GM23338 (cell line): ENCODE measurements at regions not wholly inside any gene's neighbourhood (a gene's known extent, or its start where the extent isn't known, plus 50 kb on each side); places are given as distances from the start of the nearest gene placed in this dataset.

Experiments
- CREB1 ChIP-seq: fragments of 250-450 bp; sonication (Bioruptor Pico); IDR thresholded peaks from 2 replicates; pipeline ENCODE4 v1.5.0; 2020; ENCODE audit warnings: low read depth, mild to moderate bottlenecking, moderate library complexity
- EZH2 ChIP-seq: fragments of 200-600 bp; sonication (generic); IDR thresholded peaks from one replicate; pipeline ENCODE4 v1.8.0; 2017; ENCODE audit warnings: antibody characterized with exemption, mild to moderate bottlenecking, low read depth; ENCODE audit not compliant: unreplicated experiment
- EZH2phosphoT487 ChIP-seq: fragments of 200-600 bp; sonication (generic); IDR thresholded peaks from one replicate; pipeline ENCODE4 v1.8.1; 2018; ENCODE audit warnings: antibody characterized with exemption; ENCODE audit not compliant: unreplicated experiment
- JUNB ChIP-seq: IDR thresholded peaks from one replicate; pipeline ENCODE4 v1.6.1; 2016; ENCODE audit warnings: antibody characterized with exemption; ENCODE audit not compliant: unreplicated experiment
- POLR2AphosphoS5 ChIP-seq: IDR thresholded peaks from 2 replicates; pipeline ENCODE4 v1.6.1; 2016; ENCODE audit warnings: antibody characterized with exemption, low read depth
- TF ChIP-seq, protein P1 (sequence below), 2 experiments: fragments of 200-600 bp in 1 of 2; sonication (generic) in 1 of 2; conservative IDR thresholded peaks; 2 replicates each; pipeline versions ENCODE4 v1.5.1 to v1.6.1; 2016 to 2017; ENCODE audit warnings: antibody characterized with exemption in 2 of 2, low read depth in 2 of 2, mild to moderate bottlenecking in 2 of 2, moderate library complexity in 1 of 2
- TF ChIP-seq, protein P2 (sequence below): IDR thresholded peaks from one replicate; pipeline ENCODE4 v1.6.1; 2018; ENCODE audit warnings: antibody characterized with exemption; ENCODE audit not compliant: unreplicated experiment

DNA sequence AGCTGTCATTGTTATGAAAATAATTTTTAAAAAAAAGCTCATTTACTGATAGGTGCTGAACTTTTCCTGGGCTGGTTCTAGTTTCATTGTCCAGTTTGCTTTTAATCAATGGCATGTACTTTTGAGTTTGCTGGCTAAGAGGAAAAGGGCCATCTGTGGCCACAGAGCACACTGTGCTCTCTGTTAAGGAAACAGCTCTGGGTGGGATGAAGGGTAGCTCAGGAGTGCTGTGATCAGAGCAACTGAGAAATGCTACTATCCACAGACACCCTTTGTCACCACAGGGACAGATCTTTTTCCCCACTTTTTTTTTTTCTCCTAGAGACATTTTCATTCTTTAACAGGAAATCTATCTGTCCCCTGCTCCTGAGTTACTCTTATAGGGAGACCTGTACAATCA, 387.1 kb upstream of the PRICKLE1 start:
- TF ChIP-seq, protein P1, sequence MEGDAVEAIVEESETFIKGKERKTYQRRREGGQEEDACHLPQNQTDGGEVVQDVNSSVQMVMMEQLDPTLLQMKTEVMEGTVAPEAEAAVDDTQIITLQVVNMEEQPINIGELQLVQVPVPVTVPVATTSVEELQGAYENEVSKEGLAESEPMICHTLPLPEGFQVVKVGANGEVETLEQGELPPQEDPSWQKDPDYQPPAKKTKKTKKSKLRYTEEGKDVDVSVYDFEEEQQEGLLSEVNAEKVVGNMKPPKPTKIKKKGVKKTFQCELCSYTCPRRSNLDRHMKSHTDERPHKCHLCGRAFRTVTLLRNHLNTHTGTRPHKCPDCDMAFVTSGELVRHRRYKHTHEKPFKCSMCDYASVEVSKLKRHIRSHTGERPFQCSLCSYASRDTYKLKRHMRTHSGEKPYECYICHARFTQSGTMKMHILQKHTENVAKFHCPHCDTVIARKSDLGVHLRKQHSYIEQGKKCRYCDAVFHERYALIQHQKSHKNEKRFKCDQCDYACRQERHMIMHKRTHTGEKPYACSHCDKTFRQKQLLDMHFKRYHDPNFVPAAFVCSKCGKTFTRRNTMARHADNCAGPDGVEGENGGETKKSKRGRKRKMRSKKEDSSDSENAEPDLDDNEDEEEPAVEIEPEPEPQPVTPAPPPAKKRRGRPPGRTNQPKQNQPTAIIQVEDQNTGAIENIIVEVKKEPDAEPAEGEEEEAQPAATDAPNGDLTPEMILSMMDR (conservative IDR thresholded peaks at IDR 0.05; ENCODE audit: low read depth in 2 of 2): no peak
- no peak for TF ChIP-seq EZH2phosphoT487
- no peak for TF ChIP-seq EZH2
- TF ChIP-seq POLR2AphosphoS5: no peak
- TF ChIP-seq CREB1 (CRISPR knock-in tag): no peak
- TF ChIP-seq, protein P2, sequence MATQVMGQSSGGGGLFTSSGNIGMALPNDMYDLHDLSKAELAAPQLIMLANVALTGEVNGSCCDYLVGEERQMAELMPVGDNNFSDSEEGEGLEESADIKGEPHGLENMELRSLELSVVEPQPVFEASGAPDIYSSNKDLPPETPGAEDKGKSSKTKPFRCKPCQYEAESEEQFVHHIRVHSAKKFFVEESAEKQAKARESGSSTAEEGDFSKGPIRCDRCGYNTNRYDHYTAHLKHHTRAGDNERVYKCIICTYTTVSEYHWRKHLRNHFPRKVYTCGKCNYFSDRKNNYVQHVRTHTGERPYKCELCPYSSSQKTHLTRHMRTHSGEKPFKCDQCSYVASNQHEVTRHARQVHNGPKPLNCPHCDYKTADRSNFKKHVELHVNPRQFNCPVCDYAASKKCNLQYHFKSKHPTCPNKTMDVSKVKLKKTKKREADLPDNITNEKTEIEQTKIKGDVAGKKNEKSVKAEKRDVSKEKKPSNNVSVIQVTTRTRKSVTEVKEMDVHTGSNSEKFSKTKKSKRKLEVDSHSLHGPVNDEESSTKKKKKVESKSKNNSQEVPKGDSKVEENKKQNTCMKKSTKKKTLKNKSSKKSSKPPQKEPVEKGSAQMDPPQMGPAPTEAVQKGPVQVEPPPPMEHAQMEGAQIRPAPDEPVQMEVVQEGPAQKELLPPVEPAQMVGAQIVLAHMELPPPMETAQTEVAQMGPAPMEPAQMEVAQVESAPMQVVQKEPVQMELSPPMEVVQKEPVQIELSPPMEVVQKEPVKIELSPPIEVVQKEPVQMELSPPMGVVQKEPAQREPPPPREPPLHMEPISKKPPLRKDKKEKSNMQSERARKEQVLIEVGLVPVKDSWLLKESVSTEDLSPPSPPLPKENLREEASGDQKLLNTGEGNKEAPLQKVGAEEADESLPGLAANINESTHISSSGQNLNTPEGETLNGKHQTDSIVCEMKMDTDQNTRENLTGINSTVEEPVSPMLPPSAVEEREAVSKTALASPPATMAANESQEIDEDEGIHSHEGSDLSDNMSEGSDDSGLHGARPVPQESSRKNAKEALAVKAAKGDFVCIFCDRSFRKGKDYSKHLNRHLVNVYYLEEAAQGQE: no peak
- TF ChIP-seq JUNB: no peak
